ENCODE measurements at regions not wholly inside any gene's neighbourhood (a gene's known extent, or its start where the extent isn't known, plus 50 kb on each side); places are given as distances from the start of the nearest gene placed in this dataset.

DNA sequence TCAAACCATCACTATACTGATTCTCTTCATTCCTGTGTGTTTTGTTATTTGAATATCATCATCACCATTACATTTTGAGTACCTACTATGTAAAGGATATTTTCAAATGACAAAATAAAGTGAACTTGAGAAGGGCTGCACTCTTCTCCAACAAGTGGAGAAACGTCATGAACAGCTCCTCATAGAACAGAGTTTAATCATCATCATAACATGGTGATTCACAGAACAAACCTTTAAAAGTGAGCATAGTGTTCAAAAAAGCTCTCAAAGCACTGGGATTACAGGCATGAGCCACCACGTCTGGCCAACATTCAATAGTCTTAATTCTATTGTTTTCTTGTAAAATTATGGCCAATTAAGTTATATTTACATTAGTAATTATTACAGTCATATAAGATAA, 993.9 kb downstream of the PDHA2 start:
- TF ChIP-seq EZH2 (IDR thresholded peaks at IDR 0.05; ENCODE audit: low read depth, unreplicated experiment) = no peak
- TF ChIP-seq, protein P1, sequence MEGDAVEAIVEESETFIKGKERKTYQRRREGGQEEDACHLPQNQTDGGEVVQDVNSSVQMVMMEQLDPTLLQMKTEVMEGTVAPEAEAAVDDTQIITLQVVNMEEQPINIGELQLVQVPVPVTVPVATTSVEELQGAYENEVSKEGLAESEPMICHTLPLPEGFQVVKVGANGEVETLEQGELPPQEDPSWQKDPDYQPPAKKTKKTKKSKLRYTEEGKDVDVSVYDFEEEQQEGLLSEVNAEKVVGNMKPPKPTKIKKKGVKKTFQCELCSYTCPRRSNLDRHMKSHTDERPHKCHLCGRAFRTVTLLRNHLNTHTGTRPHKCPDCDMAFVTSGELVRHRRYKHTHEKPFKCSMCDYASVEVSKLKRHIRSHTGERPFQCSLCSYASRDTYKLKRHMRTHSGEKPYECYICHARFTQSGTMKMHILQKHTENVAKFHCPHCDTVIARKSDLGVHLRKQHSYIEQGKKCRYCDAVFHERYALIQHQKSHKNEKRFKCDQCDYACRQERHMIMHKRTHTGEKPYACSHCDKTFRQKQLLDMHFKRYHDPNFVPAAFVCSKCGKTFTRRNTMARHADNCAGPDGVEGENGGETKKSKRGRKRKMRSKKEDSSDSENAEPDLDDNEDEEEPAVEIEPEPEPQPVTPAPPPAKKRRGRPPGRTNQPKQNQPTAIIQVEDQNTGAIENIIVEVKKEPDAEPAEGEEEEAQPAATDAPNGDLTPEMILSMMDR (conservative IDR thresholded peaks at IDR 0.05; ENCODE audit: low read depth in 2 of 2) = no peak
- TF ChIP-seq POLR2AphosphoS5 (IDR thresholded peaks at IDR 0.05; ENCODE audit: low read depth) = no peak
- no peak for TF ChIP-seq JUNB (IDR thresholded peaks at IDR 0.05; ENCODE audit: unreplicated experiment)
- TF ChIP-seq CREB1 (CRISPR knock-in tag; IDR thresholded peaks at IDR 0.05; ENCODE audit: low read depth) = no peak
- TF ChIP-seq REST (IDR thresholded peaks at IDR 0.05; ENCODE audit: unreplicated experiment) = no peak
- no peak for TF ChIP-seq EZH2phosphoT487 (IDR thresholded peaks at IDR 0.05; ENCODE audit: unreplicated experiment)
- TF ChIP-seq ZNF331 (CRISPR knock-in tag; IDR thresholded peaks at IDR 0.05; ENCODE audit: low read depth) = no peak
- no peak for TF ChIP-seq NANOG (IDR thresholded peaks at IDR 0.05; ENCODE audit: borderline replicate concordance)
- TF ChIP-seq, protein P2, sequence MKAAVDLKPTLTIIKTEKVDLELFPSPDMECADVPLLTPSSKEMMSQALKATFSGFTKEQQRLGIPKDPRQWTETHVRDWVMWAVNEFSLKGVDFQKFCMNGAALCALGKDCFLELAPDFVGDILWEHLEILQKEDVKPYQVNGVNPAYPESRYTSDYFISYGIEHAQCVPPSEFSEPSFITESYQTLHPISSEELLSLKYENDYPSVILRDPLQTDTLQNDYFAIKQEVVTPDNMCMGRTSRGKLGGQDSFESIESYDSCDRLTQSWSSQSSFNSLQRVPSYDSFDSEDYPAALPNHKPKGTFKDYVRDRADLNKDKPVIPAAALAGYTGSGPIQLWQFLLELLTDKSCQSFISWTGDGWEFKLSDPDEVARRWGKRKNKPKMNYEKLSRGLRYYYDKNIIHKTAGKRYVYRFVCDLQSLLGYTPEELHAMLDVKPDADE (IDR thresholded peaks at IDR 0.05) = no peak
- no peak for TF ChIP-seq ZNF114 (CRISPR knock-in tag; IDR thresholded peaks at IDR 0.05)

Data from GM23338 (cell line).